HFFc6 (cell line): ENCODE measurements at regions not wholly inside any gene's neighbourhood (a gene's known extent, or its start where the extent isn't known, plus 50 kb on each side); places are given as distances from the start of the nearest gene placed in this dataset.

Source experiments
- DNase-seq: peaks from one replicate; pipeline ENCODE4 v3.0.0-alpha.2; 2018
- H3K27ac Mint-ChIP-seq: 2 replicates; pipeline ENCODE4 v1.8.0; 2020; ENCODE audit warnings: mild to moderate bottlenecking, mixed read lengths
- H3K27me3 Mint-ChIP-seq: 2 replicates; pipeline ENCODE4 v1.8.0; 2021; ENCODE audit warnings: mild to moderate bottlenecking, moderate library complexity, mixed read lengths; ENCODE audit not compliant: insufficient read depth
- H3K36me3 Mint-ChIP-seq: 2 replicates; pipeline ENCODE4 v1.8.0; 2021; ENCODE audit warnings: low read depth, mixed read lengths
- H3K4me1 Mint-ChIP-seq: 2 replicates; pipeline ENCODE4 v1.8.0; 2020; ENCODE audit warnings: low read depth, mixed read lengths
- H3K4me3 Mint-ChIP-seq: 2 replicates; pipeline ENCODE4 v1.8.0; 2020; ENCODE audit warnings: mild to moderate bottlenecking, moderate library complexity, mixed read lengths
- H3K9me3 Mint-ChIP-seq: 2 replicates; pipeline ENCODE4 v1.8.0; 2020; ENCODE audit warnings: mild to moderate bottlenecking, mixed read lengths
- CTCF ChIP-seq: fragments of 200-600 bp; sonication (generic); IDR thresholded peaks from 2 replicates; pipeline ENCODE4 v1.5.0; 2021; ENCODE audit warnings: antibody characterized with exemption, mild to moderate bottlenecking

- Mint-ChIP-seq H3K27ac (no peak overlapping the region), H3K4me3 (no peak overlapping the region), H3K27me3 (peaks cover 2% of the 10 kb centered on the region), H3K4me1 (peaks cover 42% of the 10 kb centered on the region), H3K36me3 (0 out of 2 replicates have a peak, but pooled peaks cover under 1% of the 10 kb centered on the region), H3K9me3 (no peaks in the 10 kb centered on the region)
- no peak for DNase-seq
- TF ChIP-seq CTCF: no peak
Observed at GRCh38 chr2:120598416-120598815, 137.3 kb upstream of the GLI2 start.

GRCh38 chr2:120599072-120599471 is 136.6 kb upstream of the GLI2 start:
- no peak for TF ChIP-seq CTCF
- H3K9me3 Mint-ChIP-seq: no peaks in the 10 kb centered on the region
- peaks cover 2% of the 10 kb centered on the region for H3K27me3 Mint-ChIP-seq
- no peak overlapping the region for H3K4me3 Mint-ChIP-seq
- DNase-seq: no peak
- 0 out of 2 replicates have a peak, but pooled peaks cover 5% of the 10 kb centered on the region for H3K36me3 Mint-ChIP-seq
- H3K4me1 Mint-ChIP-seq: peaks cover 48% of the 10 kb centered on the region
- H3K27ac Mint-ChIP-seq: no peak overlapping the region

- Mint-ChIP-seq H3K36me3 (0 out of 2 replicates have a peak, but pooled peaks cover 5% of the 10 kb centered on the region), H3K4me3 (no peak overlapping the region), H3K4me1 (peaks cover 52% of the 10 kb centered on the region), H3K27ac (no peak overlapping the region), H3K9me3 (no peaks in the 10 kb centered on the region), H3K27me3 (peaks cover 2% of the 10 kb centered on the region)
- no peak for DNase-seq
- TF ChIP-seq CTCF: no peak
Observed at GRCh38 chr2:120599656-120600055, 136.0 kb upstream of the GLI2 start.

GRCh38 chr2:120600335-120600734 is 135.3 kb upstream of the GLI2 start:
- TF ChIP-seq CTCF: no peak
- H3K36me3 Mint-ChIP-seq: 0 out of 2 replicates have a peak, but pooled peaks cover 5% of the 10 kb centered on the region
- no peak overlapping the region for H3K27ac Mint-ChIP-seq
- H3K27me3 Mint-ChIP-seq: peaks cover 2% of the 10 kb centered on the region
- H3K4me3 Mint-ChIP-seq: no peak overlapping the region
- H3K9me3 Mint-ChIP-seq: no peaks in the 10 kb centered on the region
- no peak for DNase-seq
- H3K4me1 Mint-ChIP-seq: peaks cover 48% of the 10 kb centered on the region

- no peak overlapping the region for H3K4me3 Mint-ChIP-seq
- DNase-seq: no peak
- H3K36me3 Mint-ChIP-seq: 0 out of 2 replicates have a peak, but pooled peaks cover 5% of the 10 kb centered on the region
- peaks cover 2% of the 10 kb centered on the region for H3K27me3 Mint-ChIP-seq
- H3K4me1 Mint-ChIP-seq: peaks cover 48% of the 10 kb centered on the region
- TF ChIP-seq CTCF: no peak
- H3K9me3 Mint-ChIP-seq: no peaks in the 10 kb centered on the region
- H3K27ac Mint-ChIP-seq: no peak overlapping the region
Observed at GRCh38 chr2:120600786-120601185, 134.9 kb upstream of the GLI2 start.

GRCh38 chr2:120601566-120601965 is 134.1 kb upstream of the GLI2 start:
- Mint-ChIP-seq H3K4me3 (no peak overlapping the region), H3K4me1 (peaks cover 44% of the 10 kb centered on the region), H3K9me3 (no peaks in the 10 kb centered on the region), H3K36me3 (0 out of 2 replicates have a peak, but pooled peaks cover 5% of the 10 kb centered on the region), H3K27me3 (peaks cover 2% of the 10 kb centered on the region), H3K27ac (no peak overlapping the region)
- no peak for DNase-seq
- TF ChIP-seq CTCF: no peak
